ENCODE measurements at regions not wholly inside any gene's neighbourhood (a gene's known extent, or its start where the extent isn't known, plus 50 kb on each side); places are given as distances from the start of the nearest gene placed in this dataset.

GRCh38 chr13:73939603-73940002 is 194.6 kb downstream of the KLF12 start:
- Histone ChIP-seq H3K4me1 (ENCODE audit: control insufficient read depth, insufficient read depth, low read length) (no peaks in the 10 kb centered on the region), H3K4me3 (ENCODE audit: low read depth, low read length) (no peak overlapping the region), H3K27ac (ENCODE audit: extremely low read depth, low read depth, low read length) (no peak overlapping the region), H3K36me3 (ENCODE audit: control insufficient read depth in 2 of 2, insufficient read depth in 1 of 2, low read length in 2 of 2) (no peaks in the 10 kb centered on the region), H3K9me3 (ENCODE audit: control insufficient read depth, insufficient read depth, low read depth, low read length) (no peaks in the 10 kb centered on the region)
- TF ChIP-seq YY2 (tag by site-specific recombination; IDR thresholded peaks at IDR 0.05) (no peak), ZNF555 (tag by site-specific recombination; conservative IDR thresholded peaks at IDR 0.05) (no peak), ZBTB26 (tag by site-specific recombination; optimal IDR thresholded peaks at IDR 0.05) (no peak), ZNF202 (tag by site-specific recombination; IDR thresholded peaks at IDR 0.05; ENCODE audit: borderline replicate concordance) (no peak), MEIS1 (CRISPR knock-in tag; IDR thresholded peaks at IDR 0.05; ENCODE audit: borderline replicate concordance) (no peak), ZNF529 (tag by site-specific recombination; IDR thresholded peaks at IDR 0.05; ENCODE audit: insufficient replicate concordance) (no peak), ZNF148 (tag by site-specific recombination; IDR thresholded peaks at IDR 0.05; ENCODE audit: borderline replicate concordance) (no peak), ZNF16 (tag by site-specific recombination; IDR thresholded peaks at IDR 0.05; ENCODE audit: low read depth) (no peak), ZNF239 (tag by site-specific recombination; IDR thresholded peaks at IDR 0.05) (no peak), REPIN1 (tag by site-specific recombination; IDR thresholded peaks at IDR 0.05; ENCODE audit: low read depth) (no peak), ZNF621 (tag by site-specific recombination; IDR thresholded peaks at IDR 0.05) (no peak), ZNF10 (tag by site-specific recombination; IDR thresholded peaks at IDR 0.05) (no peak), GLI2 (tag by site-specific recombination; IDR thresholded peaks at IDR 0.05; ENCODE audit: borderline replicate concordance, low read depth) (no peak), PRDM1 (tag by site-specific recombination; IDR thresholded peaks at IDR 0.05) (no peak), GFI1B (tag by site-specific recombination; IDR thresholded peaks at IDR 0.05) (no peak), ZNF449 (tag by site-specific recombination; IDR thresholded peaks at IDR 0.05) (no peak), ZSCAN30 (tag by site-specific recombination; IDR thresholded peaks at IDR 0.05) (no peak), KLF1 (tag by site-specific recombination; IDR thresholded peaks at IDR 0.05) (no peak)
- TF ChIP-seq, protein P1, sequence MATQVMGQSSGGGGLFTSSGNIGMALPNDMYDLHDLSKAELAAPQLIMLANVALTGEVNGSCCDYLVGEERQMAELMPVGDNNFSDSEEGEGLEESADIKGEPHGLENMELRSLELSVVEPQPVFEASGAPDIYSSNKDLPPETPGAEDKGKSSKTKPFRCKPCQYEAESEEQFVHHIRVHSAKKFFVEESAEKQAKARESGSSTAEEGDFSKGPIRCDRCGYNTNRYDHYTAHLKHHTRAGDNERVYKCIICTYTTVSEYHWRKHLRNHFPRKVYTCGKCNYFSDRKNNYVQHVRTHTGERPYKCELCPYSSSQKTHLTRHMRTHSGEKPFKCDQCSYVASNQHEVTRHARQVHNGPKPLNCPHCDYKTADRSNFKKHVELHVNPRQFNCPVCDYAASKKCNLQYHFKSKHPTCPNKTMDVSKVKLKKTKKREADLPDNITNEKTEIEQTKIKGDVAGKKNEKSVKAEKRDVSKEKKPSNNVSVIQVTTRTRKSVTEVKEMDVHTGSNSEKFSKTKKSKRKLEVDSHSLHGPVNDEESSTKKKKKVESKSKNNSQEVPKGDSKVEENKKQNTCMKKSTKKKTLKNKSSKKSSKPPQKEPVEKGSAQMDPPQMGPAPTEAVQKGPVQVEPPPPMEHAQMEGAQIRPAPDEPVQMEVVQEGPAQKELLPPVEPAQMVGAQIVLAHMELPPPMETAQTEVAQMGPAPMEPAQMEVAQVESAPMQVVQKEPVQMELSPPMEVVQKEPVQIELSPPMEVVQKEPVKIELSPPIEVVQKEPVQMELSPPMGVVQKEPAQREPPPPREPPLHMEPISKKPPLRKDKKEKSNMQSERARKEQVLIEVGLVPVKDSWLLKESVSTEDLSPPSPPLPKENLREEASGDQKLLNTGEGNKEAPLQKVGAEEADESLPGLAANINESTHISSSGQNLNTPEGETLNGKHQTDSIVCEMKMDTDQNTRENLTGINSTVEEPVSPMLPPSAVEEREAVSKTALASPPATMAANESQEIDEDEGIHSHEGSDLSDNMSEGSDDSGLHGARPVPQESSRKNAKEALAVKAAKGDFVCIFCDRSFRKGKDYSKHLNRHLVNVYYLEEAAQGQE (tag by site-specific recombination; IDR thresholded peaks at IDR 0.05): no peak
- ChIA-PET CTCF (no interaction called here), POLR2A (no interaction called here)

Measured in HEK293 (cell line).